IMR-90 (cell line): ENCODE measurements at regions not wholly inside any gene's neighbourhood (a gene's known extent, or its start where the extent isn't known, plus 50 kb on each side); places are given as distances from the start of the nearest gene placed in this dataset.
"Not testable (repeated sequence)": the region's sequence is repeated elsewhere in the genome, so short reads cannot be mapped to it uniquely, and the experiment has no call there.

Experiments used
- ATAC-seq: fragments of 200-7000 bp; cut with Tn5 transposase; 2 replicates; pipeline ENCODE4 v1.9.1; 2020; ENCODE audit warnings: low read depth, mild to moderate bottlenecking, moderate library complexity
- BruUV-seq: library from RNA; stranded (reverse); fragments of 400-500 nt; replicated peaks from 2 replicates; lab custom pipeline; 2021; lab: Mats Ljungman, UMichigan
- CTCF ChIA-PET: fragments of 300-600 bp; formaldehyde crosslinking; extraction: SDS; loops from one replicate; lab custom pipeline; 2021; ENCODE audit warnings: antibody characterized with exemption; lab: Yijun Ruan, JAX
- POLR2A ChIA-PET: fragments of 300-600 bp; sonication (Branson Sonifier 250); formaldehyde crosslinking; loops from one replicate; lab custom pipeline; 2022; ENCODE audit warnings: antibody characterized with exemption; ENCODE audit not compliant: unreplicated experiment; lab: Charles Lee
- DNase-seq: peaks from one replicate; pipeline ENCODE4 v3.0.0; 2013
- H2AFZ ChIP-seq: replicated peaks from 2 replicates; pipeline ENCODE3; 2013; ENCODE audit warnings: low read length, mild to moderate bottlenecking; ENCODE audit not compliant: poor library complexity
- H2AK5ac ChIP-seq: 2 replicates; pipeline ENCODE4 v1.6.1; 2013; ENCODE audit warnings: low read depth, low read length, inconsistent platforms
- H2AK9ac ChIP-seq: replicated peaks from 2 replicates; pipeline ENCODE3; 2013; ENCODE audit warnings: mild to moderate bottlenecking, low read depth, low read length, moderate library complexity; ENCODE audit not compliant: poor library complexity
- H2BK120ac ChIP-seq: 2 replicates; pipeline ENCODE4 v1.6.1; 2013; ENCODE audit warnings: low read depth, low read length, inconsistent platforms
- H2BK15ac ChIP-seq: 3 replicates; pipeline ENCODE4 v1.6.1; 2013; ENCODE audit warnings: low read depth, low read length, inconsistent platforms
- H2BK20ac ChIP-seq: 2 replicates; pipeline ENCODE4 v1.6.1; 2013; ENCODE audit warnings: low read depth, mild to moderate bottlenecking, inconsistent platforms, low read length, moderate library complexity
- H2BK5ac ChIP-seq: 2 replicates; pipeline ENCODE4 v1.6.1; 2013; ENCODE audit warnings: mild to moderate bottlenecking, low read depth, low read length, inconsistent platforms; ENCODE audit not compliant: poor library complexity, severe bottlenecking
- H3K14ac ChIP-seq: replicated peaks from 2 replicates; pipeline ENCODE4 v1.6.1; 2013; ENCODE audit warnings: low read depth, low read length, inconsistent platforms
- H3K18ac ChIP-seq: 2 replicates; pipeline ENCODE4 v1.6.1; 2013; ENCODE audit warnings: low read depth, low read length, control low read depth
- H3K23ac ChIP-seq: 2 replicates; pipeline ENCODE4 v1.6.1; 2013; ENCODE audit warnings: low read depth, low read length, inconsistent platforms
- H3K27ac ChIP-seq: 2 replicates; pipeline ENCODE4 v1.5.1; 2013; ENCODE audit warnings: mild to moderate bottlenecking, control low read depth, low read length; ENCODE audit not compliant: insufficient read depth
- H3K27me3 ChIP-seq: 2 replicates; pipeline ENCODE4 v1.6.1; 2013; ENCODE audit warnings: low read length; ENCODE audit not compliant: control insufficient read depth, insufficient read depth
- H3K36me3 ChIP-seq: 2 replicates; pipeline ENCODE4 v1.6.1; 2013; ENCODE audit warnings: low read length, mixed read lengths; ENCODE audit not compliant: control insufficient read depth, insufficient read depth
- H3K4ac ChIP-seq: 2 replicates; pipeline ENCODE4 v1.6.1; 2013; ENCODE audit warnings: low read depth, low read length, inconsistent platforms
- H3K4me1 ChIP-seq: 2 replicates; pipeline ENCODE4 v1.6.1; 2013; ENCODE audit warnings: low read length, mixed read lengths; ENCODE audit not compliant: control insufficient read depth, insufficient read depth
- H3K4me2 ChIP-seq: 2 replicates; pipeline ENCODE4 v1.6.1; 2013; ENCODE audit warnings: low read depth, mild to moderate bottlenecking, control low read depth, low read length, moderate library complexity
- H3K4me3 ChIP-seq: 2 replicates; pipeline ENCODE4 v1.5.1; 2013; ENCODE audit warnings: low read depth, mild to moderate bottlenecking, control low read depth, low read length, moderate library complexity; ENCODE audit not compliant: insufficient read depth
- H3K56ac ChIP-seq: 2 replicates; pipeline ENCODE4 v1.6.1; 2013; ENCODE audit warnings: low read length, inconsistent platforms; ENCODE audit not compliant: insufficient read depth; ENCODE audit errors: extremely low read depth
- H3K79me1 ChIP-seq, 2 experiments: 2 replicates each; pipeline ENCODE4 v1.6.1; 2013; ENCODE audit warnings: low read length in 2 of 2, inconsistent platforms in 1 of 2, low read depth in 1 of 2
- H3K9ac ChIP-seq: 2 replicates; pipeline ENCODE4 v1.6.1; 2013; ENCODE audit warnings: low read depth, low read length, control low read depth
- H3K9me1 ChIP-seq: 2 replicates; pipeline ENCODE4 v1.6.1; 2013; ENCODE audit warnings: low read length, inconsistent platforms; ENCODE audit not compliant: insufficient read depth
- H3K9me3 ChIP-seq: 2 replicates; pipeline ENCODE4 v1.6.1; 2013; ENCODE audit warnings: low read length; ENCODE audit not compliant: control insufficient read depth, insufficient read depth
- H4K20me1 ChIP-seq: 2 replicates; pipeline ENCODE4 v1.6.1; 2013; ENCODE audit warnings: low read length, inconsistent platforms; ENCODE audit not compliant: insufficient read depth
- H4K5ac ChIP-seq: 2 replicates; pipeline ENCODE4 v1.6.1; 2013; ENCODE audit warnings: mild to moderate bottlenecking, low read depth, low read length, control low read depth
- H4K8ac ChIP-seq, 2 experiments: 2 replicates each; pipeline ENCODE4 v1.6.1; 2013; ENCODE audit warnings: low read depth in 2 of 2, low read length in 2 of 2, control low read depth in 1 of 2, inconsistent platforms in 1 of 2
- H4K91ac ChIP-seq: 2 replicates; pipeline ENCODE4 v1.6.1; 2013; ENCODE audit warnings: low read depth, low read length, inconsistent platforms; ENCODE audit not compliant: insufficient read depth
- WGBS, 2 experiments: methylation state at CpG; one replicate each; pipeline versions ENCODE4 v1.1.5 to v1.1.7; 2013; ENCODE audit warnings: missing lambda C conversion rate in 2 of 2; ENCODE audit not compliant: insufficient read length in 1 of 2; ENCODE audit errors: extremely low coverage in 2 of 2; 5-methylcytosine and 5-hydroxymethylcytosine counted together
- dilution Hi-C: fragments of 300-500 bp; cut with HindIII; formaldehyde crosslinking; loops from one replicate; pipeline ENCODE4 v1.14.3; 2018; ENCODE audit warnings: low sequenced_read_pairs; ENCODE audit not compliant: unreplicated experiment
- in situ Hi-C: fragments of 300-500 bp; cut with MboI; formaldehyde crosslinking; loops from 3 replicates; pipeline ENCODE4 v1.14.3; 2019; ENCODE audit warnings: low sequenced_read_pairs, inconsistent platforms, mixed read lengths
- intact Hi-C: fragments of 100-400 bp; cut with micrococcal nuclease; formaldehyde crosslinking; loops from 2 replicates; pipeline ENCODE4 v1.10.0; 2022

DNA sequence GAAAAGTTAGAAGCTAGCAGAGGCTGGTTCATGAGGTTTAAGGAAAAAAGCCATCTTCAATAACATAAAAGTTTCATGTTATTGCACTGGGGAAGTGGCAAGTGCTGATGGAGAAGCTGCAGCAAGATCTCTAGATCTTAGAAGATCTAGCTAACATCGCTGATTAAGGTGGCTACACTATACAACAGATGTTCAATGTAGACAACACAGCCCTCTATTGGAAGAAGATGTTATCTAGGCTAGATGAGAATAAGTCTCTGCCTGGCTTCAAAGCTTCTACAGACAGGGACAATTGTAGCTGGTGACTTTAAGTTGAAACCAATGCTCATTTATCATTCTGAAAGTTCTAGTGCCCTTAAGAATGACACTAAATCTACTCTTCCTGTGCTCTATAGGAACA is 310.3 kb downstream of the KLF13 start:
- H3K4me2 ChIP-seq, H2AFZ ChIP-seq, in situ Hi-C loops, H2BK20ac ChIP-seq, H3K4me1 ChIP-seq, DNase-seq, H3K23ac ChIP-seq, H2AK5ac ChIP-seq, H2BK15ac ChIP-seq, H2AK9ac ChIP-seq, H3K27ac ChIP-seq, ATAC-seq, H3K79me1 ChIP-seq, H2BK5ac ChIP-seq, H4K8ac ChIP-seq, intact Hi-C loops, H4K91ac ChIP-seq, H3K56ac ChIP-seq, H3K9ac ChIP-seq, H2BK120ac ChIP-seq, H4K5ac ChIP-seq, H4K20me1 ChIP-seq, H3K36me3 ChIP-seq, dilution Hi-C loops, BruUV-seq, H3K9me1 ChIP-seq, H3K27me3 ChIP-seq, H3K14ac ChIP-seq, H3K18ac ChIP-seq, H3K4me3 ChIP-seq, H3K9me3 ChIP-seq, H3K4ac ChIP-seq, CTCF ChIA-PET: not testable (repeated sequence)
- WGBS, 2 experiments = no CpG with 5 or more reads among the region's 1 CpG
- POLR2A ChIA-PET = interaction anchor here (0.6 kb wide), 1 partner anchor 12 kb away, joined by 3 read pairs; no protein-coding TSS in a partner anchor

GRCh38 chr15:31643955-31644354 is 317.3 kb downstream of the KLF13 start:
- H2AK5ac ChIP-seq, H3K27ac ChIP-seq, H3K23ac ChIP-seq, POLR2A ChIA-PET, CTCF ChIA-PET, H3K4me2 ChIP-seq, H3K36me3 ChIP-seq, H3K4me1 ChIP-seq, H4K91ac ChIP-seq, H2BK15ac ChIP-seq, in situ Hi-C loops, BruUV-seq, H3K9me3 ChIP-seq, H3K4me3 ChIP-seq, intact Hi-C loops, H2BK5ac ChIP-seq, H3K27me3 ChIP-seq, DNase-seq, H3K9ac ChIP-seq, H3K14ac ChIP-seq, H4K20me1 ChIP-seq, H3K18ac ChIP-seq, ATAC-seq, H3K56ac ChIP-seq, H2AFZ ChIP-seq, H2AK9ac ChIP-seq, H3K9me1 ChIP-seq, H2BK20ac ChIP-seq, H3K79me1 ChIP-seq, H4K5ac ChIP-seq, H3K4ac ChIP-seq, H4K8ac ChIP-seq, H2BK120ac ChIP-seq, dilution Hi-C loops: not testable (repeated sequence)
- no CpG with 5 or more reads among the region's 5 CpGs for WGBS, 2 experiments
